SK-N-SH treated with all-trans-retinoic acid at 6 μM for 48 hours (cell line): ENCODE measurements at regions not wholly inside any gene's neighbourhood (a gene's known extent, or its start where the extent isn't known, plus 50 kb on each side); places are given as distances from the start of the nearest gene placed in this dataset.

ENCODE experiments used
- ARNTL ChIP-seq: fragments of 450-650 bp; formaldehyde crosslinking; IDR thresholded peaks from 2 replicates; pipeline ENCODE4 v1.5.0; 2020; ENCODE audit warnings: low read depth, mild to moderate bottlenecking, moderate library complexity, borderline replicate concordance
- BACH2 ChIP-seq: fragments of 250-450 bp; sonication (Bioruptor Pico); IDR thresholded peaks from 2 replicates; pipeline ENCODE4 v1.9.0; 2021; ENCODE audit warnings: mild to moderate bottlenecking, borderline replicate concordance
- CSDC2 ChIP-seq: fragments of 250-450 bp; sonication (Bioruptor Pico); IDR thresholded peaks from 2 replicates; pipeline ENCODE4 v1.5.0; 2020; ENCODE audit warnings: mild to moderate bottlenecking, moderate library complexity
- PPARA ChIP-seq: fragments of 250-450 bp; sonication (Bioruptor Pico); IDR thresholded peaks from 2 replicates; pipeline ENCODE4 v1.5.0; 2020; ENCODE audit warnings: mild to moderate bottlenecking, borderline replicate concordance
- RARB ChIP-seq: fragments of 250-450 bp; sonication (Bioruptor Pico); IDR thresholded peaks from 2 replicates; pipeline ENCODE4 v1.8.0; 2021; ENCODE audit warnings: mild to moderate bottlenecking, moderate library complexity
- TCF4 ChIP-seq: fragments of 250-450 bp; sonication (Bioruptor Pico); IDR thresholded peaks from 2 replicates; pipeline ENCODE4 v1.8.0; 2021; ENCODE audit warnings: mild to moderate bottlenecking, moderate library complexity, borderline replicate concordance
- TSHZ2 ChIP-seq: fragments of 250-450 bp; sonication (Bioruptor Pico); IDR thresholded peaks from 2 replicates; pipeline ENCODE4 v1.5.0; 2020; ENCODE audit warnings: mild to moderate bottlenecking, moderate library complexity
- ZFP3 ChIP-seq: fragments of 250-450 bp; sonication (Bioruptor Pico); IDR thresholded peaks from 2 replicates; pipeline ENCODE4 v1.5.0; 2020; ENCODE audit warnings: mild to moderate bottlenecking, moderate library complexity
- ZFP30 ChIP-seq: fragments of 450-650 bp; formaldehyde crosslinking; IDR thresholded peaks from 2 replicates; pipeline ENCODE4 v1.5.0; 2022; ENCODE audit warnings: mild to moderate bottlenecking, moderate library complexity
- ZNF565 ChIP-seq: fragments of 450-650 bp; formaldehyde crosslinking; conservative IDR thresholded peaks from 2 replicates; pipeline ENCODE4 v1.5.0; 2020; ENCODE audit warnings: low read depth, mild to moderate bottlenecking, moderate library complexity
- TF ChIP-seq, protein P1 (sequence below): fragments of 250-450 bp; sonication (Bioruptor Pico); IDR thresholded peaks from 2 replicates; pipeline ENCODE4 v1.8.0; 2020; ENCODE audit warnings: mild to moderate bottlenecking, moderate library complexity, borderline replicate concordance

- TF ChIP-seq PPARA = no peak
- no peak for TF ChIP-seq ZNF565 (CRISPR knock-in tag)
- no peak for TF ChIP-seq RARB (CRISPR knock-in tag)
- TF ChIP-seq, protein P1, sequence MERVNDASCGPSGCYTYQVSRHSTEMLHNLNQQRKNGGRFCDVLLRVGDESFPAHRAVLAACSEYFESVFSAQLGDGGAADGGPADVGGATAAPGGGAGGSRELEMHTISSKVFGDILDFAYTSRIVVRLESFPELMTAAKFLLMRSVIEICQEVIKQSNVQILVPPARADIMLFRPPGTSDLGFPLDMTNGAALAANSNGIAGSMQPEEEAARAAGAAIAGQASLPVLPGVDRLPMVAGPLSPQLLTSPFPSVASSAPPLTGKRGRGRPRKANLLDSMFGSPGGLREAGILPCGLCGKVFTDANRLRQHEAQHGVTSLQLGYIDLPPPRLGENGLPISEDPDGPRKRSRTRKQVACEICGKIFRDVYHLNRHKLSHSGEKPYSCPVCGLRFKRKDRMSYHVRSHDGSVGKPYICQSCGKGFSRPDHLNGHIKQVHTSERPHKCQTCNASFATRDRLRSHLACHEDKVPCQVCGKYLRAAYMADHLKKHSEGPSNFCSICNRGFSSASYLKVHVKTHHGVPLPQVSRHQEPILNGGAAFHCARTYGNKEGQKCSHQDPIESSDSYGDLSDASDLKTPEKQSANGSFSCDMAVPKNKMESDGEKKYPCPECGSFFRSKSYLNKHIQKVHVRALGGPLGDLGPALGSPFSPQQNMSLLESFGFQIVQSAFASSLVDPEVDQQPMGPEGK (CRISPR knock-in tag) = no peak
- no peak for TF ChIP-seq CSDC2 (CRISPR knock-in tag)
- no peak for TF ChIP-seq TSHZ2
- TF ChIP-seq ZFP30 (CRISPR knock-in tag) = no peak
- no peak for TF ChIP-seq ZFP3 (CRISPR knock-in tag)
- TF ChIP-seq ARNTL = no peak
- TF ChIP-seq TCF4 (CRISPR knock-in tag) = no peak
- TF ChIP-seq BACH2 = no peak
Measured at GRCh38 chr2:128374001-128374710, 55.5 kb upstream of the HS6ST1 start.
